B cell (primary cell): ENCODE measurements at regions not wholly inside any gene's neighbourhood (a gene's known extent, or its start where the extent isn't known, plus 50 kb on each side); places are given as distances from the start of the nearest gene placed in this dataset.

ENCODE experiments used
- ATAC-seq: fragments of 200-7000 bp; cut with Tn5 transposase; one replicate; pipeline ENCODE4 v1.10.0; 2021; ENCODE audit warnings: low read depth, mild to moderate bottlenecking, moderate number of reproducible peaks, moderate library complexity
- CTCF ChIA-PET: fragments of 350-600 bp; sonication (Branson Sonifier 250); formaldehyde crosslinking; loops from one replicate; lab custom pipeline; 2021; ENCODE audit warnings: antibody characterized with exemption, inconsistent platforms; lab: Charles Lee
- POLR2A ChIA-PET: fragments of 350-600 bp; sonication (Branson Sonifier 250); formaldehyde crosslinking; loops from one replicate; lab custom pipeline; 2021; ENCODE audit warnings: antibody characterized with exemption; lab: Charles Lee
- DNase-seq: peaks from one replicate; pipeline ENCODE4 v3.0.0; 2013
- H2AFZ ChIP-seq: 2 replicates; pipeline ENCODE4 v1.6.1; 2012; ENCODE audit warnings: mild to moderate bottlenecking, low read depth, low read length; ENCODE audit not compliant: insufficient read depth, poor library complexity, severe bottlenecking
- H3K27ac ChIP-seq, 2 donors: 1 replicate in 1 of 2; 2 replicates in 1 of 2; pipeline ENCODE4 v1.5.1; 2012 to 2013; ENCODE audit warnings: low read length in 2 of 2, mild to moderate bottlenecking in 2 of 2, moderate library complexity in 1 of 2
- H3K27me3 ChIP-seq, 4 experiments: fragments of 200-600 bp in 1 of 4; sonication (generic) in 1 of 4; replicated peaks in 1 of 4; 1 replicate in 2 of 4; 2 replicates in 2 of 4; pipeline versions ENCODE4 v1.6.1 to v1.7.0; 2013 to 2016; ENCODE audit warnings: low read length in 3 of 4, mild to moderate bottlenecking in 2 of 4, mixed read lengths in 1 of 4, moderate library complexity in 1 of 4; ENCODE audit not compliant: insufficient read depth in 4 of 4, control insufficient read depth in 3 of 4; ENCODE audit errors: control extremely low read depth in 1 of 4
- H3K36me3 ChIP-seq, 2 experiments: replicated peaks in 1 of 2; 1 replicate in 1 of 2; 2 replicates in 1 of 2; pipeline versions ENCODE4 v1.6.1 to v1.7.1; 2013; ENCODE audit warnings: low read length in 1 of 2; ENCODE audit not compliant: insufficient read depth in 2 of 2, control insufficient read depth in 1 of 2; ENCODE audit errors: control extremely low read depth in 1 of 2, extremely low read depth in 1 of 2
- H3K4me1 ChIP-seq, 2 donors: fragments of 200-600 bp in 1 of 2; sonication (generic) in 1 of 2; 1 replicate in 1 of 2; 2 replicates in 1 of 2; pipeline versions ENCODE4 v1.5.1 to v1.6.1; 2013 to 2017; ENCODE audit warnings: low read length in 2 of 2; ENCODE audit not compliant: control insufficient read depth in 2 of 2, insufficient read depth in 2 of 2
- H3K4me2 ChIP-seq: replicated peaks from 2 replicates; pipeline ENCODE3; 2012; ENCODE audit warnings: mild to moderate bottlenecking, low read depth, low read length; ENCODE audit not compliant: poor library complexity, severe bottlenecking
- H3K4me3 ChIP-seq, 5 experiments: fragments of 200-600 bp in 1 of 5; sonication (generic) in 1 of 5; 1 replicate in 3 of 5; 2 replicates in 2 of 5; pipeline versions ENCODE4 v1.5.1 to v1.7.0; 2011 to 2016; ENCODE audit warnings: low read length in 4 of 5, mild to moderate bottlenecking in 4 of 5, low read depth in 2 of 5, control low read depth in 1 of 5, moderate library complexity in 1 of 5; ENCODE audit not compliant: insufficient read depth in 1 of 5; ENCODE audit errors: control extremely low read depth in 1 of 5, extremely low read depth in 1 of 5
- H3K79me2 ChIP-seq: fragments of 200-600 bp; sonication (generic); one replicate; pipeline ENCODE4 v1.6.0; 2016; ENCODE audit warnings: low read length; ENCODE audit not compliant: control insufficient read depth, insufficient read depth
- H3K9ac ChIP-seq: fragments of 200-600 bp; sonication (generic); 2 replicates; pipeline ENCODE4 v1.6.1; 2017; ENCODE audit warnings: mild to moderate bottlenecking, low read length, moderate library complexity
- H3K9me3 ChIP-seq, 3 donors: one replicate each; pipeline versions ENCODE4 v1.6.1 to v1.7.1; 2013; ENCODE audit warnings: low read length in 2 of 3; ENCODE audit not compliant: control insufficient read depth in 2 of 3, insufficient read depth in 1 of 3; ENCODE audit errors: control extremely low read depth in 1 of 3
- H4K20me1 ChIP-seq: 2 replicates; pipeline ENCODE4 v1.6.0; 2012; ENCODE audit warnings: mild to moderate bottlenecking, low read length; ENCODE audit not compliant: insufficient read depth, control insufficient read depth, poor library complexity, severe bottlenecking
- H3K27ac Mint-ChIP-seq: one replicate; pipeline ENCODE4 v1.8.0; 2021; ENCODE audit warnings: mixed read lengths
- H3K27me3 Mint-ChIP-seq: one replicate; pipeline ENCODE4 v1.8.0; 2021; ENCODE audit warnings: mixed read lengths
- H3K4me1 Mint-ChIP-seq: one replicate; pipeline ENCODE4 v1.8.0; 2021; ENCODE audit warnings: mixed read lengths
- H3K4me3 Mint-ChIP-seq: one replicate; pipeline ENCODE4 v1.8.0; 2021; ENCODE audit warnings: mixed read lengths
- H3K9me3 Mint-ChIP-seq: one replicate; pipeline ENCODE4 v1.8.0; 2022; ENCODE audit warnings: mixed read lengths; ENCODE audit not compliant: insufficient read depth
- EZH2 ChIP-seq: IDR thresholded peaks from 2 replicates; pipeline ENCODE4 v1.6.1; 2012; ENCODE audit warnings: borderline replicate concordance, low read depth, mild to moderate bottlenecking, moderate library complexity, low read length; ENCODE audit not compliant: insufficient read depth, poor library complexity, severe bottlenecking
- WGBS: methylation state at CpG from one replicate; pipeline ENCODE4 v1.1.5; 2013; ENCODE audit warnings: missing lambda C conversion rate; ENCODE audit not compliant: insufficient coverage; 5-methylcytosine and 5-hydroxymethylcytosine counted together
- intact Hi-C: fragments of 100-400 bp; cut with micrococcal nuclease; formaldehyde crosslinking; loops from one replicate; pipeline ENCODE4 v1.10.0; 2022
- TF ChIP-seq, protein P1 (sequence below): fragments of 200-600 bp; IDR thresholded peaks from one replicate; pipeline ENCODE4 v1.8.0; 2022; ENCODE audit warnings: antibody characterized with exemption, mild to moderate bottlenecking

DNA sequence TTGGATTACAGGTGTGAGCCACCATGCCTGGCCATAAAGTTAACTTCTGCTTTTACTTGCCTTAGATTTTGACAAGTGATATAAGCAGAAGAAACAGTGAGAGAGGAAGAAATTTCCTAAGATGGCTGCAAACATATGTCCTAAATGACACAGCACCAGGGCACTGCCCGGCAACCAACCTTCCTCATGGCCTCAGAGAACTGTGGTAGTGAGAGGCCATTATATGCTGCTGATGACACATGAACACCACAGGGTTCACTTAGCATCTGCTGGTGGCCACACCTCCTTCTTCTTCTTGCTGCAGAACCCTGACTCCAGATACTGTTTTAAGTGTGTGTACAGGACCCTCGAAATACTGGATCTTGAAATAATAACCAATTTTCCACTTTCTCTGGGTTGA lies 88.2 kb downstream of the KCTD12 start:
- Mint-ChIP-seq H3K9me3 (no peaks in the 10 kb centered on the region), H3K27me3 (peaks cover 15% of the 10 kb centered on the region), H3K27ac (no peak overlapping the region), H3K4me1 (no peaks in the 10 kb centered on the region), H3K4me3 (no peak overlapping the region)
- no peak overlapping the region for H3K9ac ChIP-seq
- POLR2A ChIA-PET: no interaction called here
- CTCF ChIA-PET: no interaction called here
- no peak overlapping the region for H3K4me3 ChIP-seq
- ATAC-seq (no peak), DNase-seq (no peak)
- peaks cover 0 to 7% (median 0%) of the 10 kb centered on the region in 3 donors for H3K9me3 ChIP-seq
- TF ChIP-seq, protein P1, sequence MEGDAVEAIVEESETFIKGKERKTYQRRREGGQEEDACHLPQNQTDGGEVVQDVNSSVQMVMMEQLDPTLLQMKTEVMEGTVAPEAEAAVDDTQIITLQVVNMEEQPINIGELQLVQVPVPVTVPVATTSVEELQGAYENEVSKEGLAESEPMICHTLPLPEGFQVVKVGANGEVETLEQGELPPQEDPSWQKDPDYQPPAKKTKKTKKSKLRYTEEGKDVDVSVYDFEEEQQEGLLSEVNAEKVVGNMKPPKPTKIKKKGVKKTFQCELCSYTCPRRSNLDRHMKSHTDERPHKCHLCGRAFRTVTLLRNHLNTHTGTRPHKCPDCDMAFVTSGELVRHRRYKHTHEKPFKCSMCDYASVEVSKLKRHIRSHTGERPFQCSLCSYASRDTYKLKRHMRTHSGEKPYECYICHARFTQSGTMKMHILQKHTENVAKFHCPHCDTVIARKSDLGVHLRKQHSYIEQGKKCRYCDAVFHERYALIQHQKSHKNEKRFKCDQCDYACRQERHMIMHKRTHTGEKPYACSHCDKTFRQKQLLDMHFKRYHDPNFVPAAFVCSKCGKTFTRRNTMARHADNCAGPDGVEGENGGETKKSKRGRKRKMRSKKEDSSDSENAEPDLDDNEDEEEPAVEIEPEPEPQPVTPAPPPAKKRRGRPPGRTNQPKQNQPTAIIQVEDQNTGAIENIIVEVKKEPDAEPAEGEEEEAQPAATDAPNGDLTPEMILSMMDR: no peak
- TF ChIP-seq EZH2: no peak
- WGBS: 40% methylated on average over 1 of the region's 2 CpGs
- peaks cover 0 to 4% (median 0%) of the 10 kb centered on the region in 4 experiments for H3K27me3 ChIP-seq
- intact Hi-C loops: no loop called here
- no peaks in the 10 kb centered on the region for H3K4me1 ChIP-seq
- no peaks in the 10 kb centered on the region for H4K20me1 ChIP-seq
- no peak overlapping the region for H2AFZ ChIP-seq
- no peaks in the 10 kb centered on the region for H3K79me2 ChIP-seq
- no peaks in the 10 kb centered on the region for H3K36me3 ChIP-seq
- no peak overlapping the region for H3K27ac ChIP-seq
- no peak overlapping the region for H3K4me2 ChIP-seq

DNA sequence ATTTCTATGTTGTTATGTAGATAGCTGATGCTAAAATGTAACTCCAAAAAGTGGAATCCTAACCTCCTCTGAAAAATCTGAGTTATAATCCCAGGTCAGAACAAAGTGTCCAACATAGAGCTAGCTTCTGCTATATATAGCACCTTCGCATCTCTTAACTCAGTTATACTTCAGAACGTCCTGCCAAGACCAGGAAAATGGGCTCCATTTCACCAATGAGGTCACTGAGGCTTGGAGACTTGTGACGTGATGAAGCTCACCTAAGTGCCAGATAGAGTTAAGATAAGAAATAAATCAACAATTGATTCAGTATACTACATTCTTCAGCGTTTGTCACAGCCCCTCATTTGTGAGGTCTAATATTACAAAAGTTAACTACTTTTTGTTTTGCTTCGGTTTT lies 88.8 kb downstream of the KCTD12 start:
- Histone ChIP-seq H3K27ac (no peak overlapping the region), H3K79me2 (no peaks in the 10 kb centered on the region), H3K4me3 (no peak overlapping the region), H3K4me2 (no peak overlapping the region), H3K27me3 (peaks cover 0 to 4% (median 0%) of the 10 kb centered on the region in 4 experiments), H3K9me3 (peaks cover 0 to 6% (median 0%) of the 10 kb centered on the region in 3 donors), H3K4me1 (no peaks in the 10 kb centered on the region), H3K36me3 (no peaks in the 10 kb centered on the region), H3K9ac (no peak overlapping the region), H4K20me1 (no peaks in the 10 kb centered on the region), H2AFZ (no peak overlapping the region)
- POLR2A ChIA-PET: no interaction called here
- peaks cover 15% of the 10 kb centered on the region for H3K27me3 Mint-ChIP-seq
- H3K9me3 Mint-ChIP-seq: no peaks in the 10 kb centered on the region
- CTCF ChIA-PET: interaction anchor here (0.7 kb wide), 1 partner anchor 107 kb away, joined by 3 read pairs; no protein-coding TSS in a partner anchor
- intact Hi-C loops: no loop called here
- no peak overlapping the region for H3K4me3 Mint-ChIP-seq
- H3K27ac Mint-ChIP-seq: no peak overlapping the region
- WGBS: 100% methylated on average over 2 of the region's 5 CpGs
- H3K4me1 Mint-ChIP-seq: no peaks in the 10 kb centered on the region
- ATAC-seq (no peak), DNase-seq (no peak)
- TF ChIP-seq, protein P1: no peak
- TF ChIP-seq EZH2: no peak
